ENCODE measurements at regions not wholly inside any gene's neighbourhood (a gene's known extent, or its start where the extent isn't known, plus 50 kb on each side); places are given as distances from the start of the nearest gene placed in this dataset.

DNA sequence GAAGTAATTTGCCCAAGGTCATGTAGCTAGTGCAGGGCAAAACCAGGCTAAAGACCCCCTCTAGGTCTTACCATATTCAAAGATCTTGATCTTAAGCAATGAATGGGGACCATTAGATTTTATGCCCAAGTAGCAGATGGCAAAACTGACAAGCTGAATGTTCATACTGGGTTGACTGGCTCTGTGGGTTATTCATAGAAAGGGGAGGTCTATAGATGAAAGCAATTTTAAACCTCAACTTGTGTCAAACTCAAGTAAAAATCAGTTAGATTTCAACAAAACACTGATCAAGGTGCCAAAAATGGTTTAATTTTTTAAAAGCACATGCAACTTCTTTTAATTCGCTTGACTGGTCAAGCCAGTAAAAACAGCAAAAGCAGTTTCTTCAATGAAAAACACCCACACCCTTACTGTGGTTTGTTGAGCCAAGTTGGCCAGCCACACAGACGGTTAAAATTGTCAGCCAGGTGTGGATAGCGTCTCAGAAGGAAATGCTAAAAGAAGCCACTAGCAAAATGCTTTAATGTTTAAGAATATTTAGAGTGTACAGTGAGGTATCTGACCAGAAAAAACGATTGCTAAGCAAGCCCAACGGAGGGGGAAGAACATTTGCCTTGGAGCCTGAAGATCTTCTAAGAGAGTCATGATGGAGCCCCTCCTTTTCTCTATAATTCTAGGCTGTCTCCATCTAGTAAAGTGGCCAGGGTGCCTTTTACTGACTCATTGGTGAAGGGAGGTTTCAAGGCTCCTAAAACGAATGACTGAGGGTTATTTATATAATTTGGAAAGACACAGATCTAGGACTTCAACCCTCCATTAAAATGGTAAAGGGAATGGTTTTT lies 539.6 kb upstream of the CLINT1 start:
- no peak for DNase-seq (ENCODE audit: low spot score)

DNA sequence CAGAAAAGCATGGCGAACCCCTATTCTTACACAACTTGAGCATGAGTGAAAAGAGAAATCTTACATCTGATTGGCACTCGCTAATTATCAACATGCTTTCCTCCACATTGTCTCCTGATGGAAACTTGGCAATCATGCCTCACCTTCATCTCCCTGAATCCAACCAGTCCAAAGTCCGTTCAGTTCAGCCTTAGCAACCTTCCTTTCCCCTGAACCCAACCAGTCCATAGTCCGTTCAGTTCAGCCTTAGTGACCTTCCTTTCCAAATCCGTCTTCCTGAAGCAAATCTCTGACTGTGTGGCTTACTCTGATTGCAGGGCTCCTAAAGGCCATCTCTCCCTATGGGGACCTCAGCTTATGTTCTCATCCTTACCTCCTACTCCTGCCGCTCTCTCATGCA lies 538.3 kb upstream of the CLINT1 start:
- no peak for DNase-seq (ENCODE audit: low spot score)

DNA sequence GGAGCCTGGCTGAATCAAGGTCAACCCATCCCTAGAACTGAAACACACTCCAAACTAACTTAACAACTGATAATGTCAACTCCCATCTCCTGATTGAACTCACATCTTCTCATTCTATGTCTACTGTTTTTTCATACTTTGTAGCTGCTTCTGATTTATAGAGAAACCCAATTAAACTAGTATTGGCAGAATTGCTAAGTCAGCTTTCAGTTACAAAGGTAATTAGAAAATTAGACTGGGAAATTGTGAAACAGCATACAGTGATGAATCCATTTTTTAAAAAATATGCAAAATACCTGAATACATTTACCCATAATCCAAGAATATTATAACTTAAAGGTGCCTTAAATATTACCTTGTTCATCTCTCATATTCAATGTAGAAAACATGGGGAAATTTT lies 535.2 kb upstream of the CLINT1 start:
- DNase-seq (ENCODE audit: low spot score), result no peak

DNA sequence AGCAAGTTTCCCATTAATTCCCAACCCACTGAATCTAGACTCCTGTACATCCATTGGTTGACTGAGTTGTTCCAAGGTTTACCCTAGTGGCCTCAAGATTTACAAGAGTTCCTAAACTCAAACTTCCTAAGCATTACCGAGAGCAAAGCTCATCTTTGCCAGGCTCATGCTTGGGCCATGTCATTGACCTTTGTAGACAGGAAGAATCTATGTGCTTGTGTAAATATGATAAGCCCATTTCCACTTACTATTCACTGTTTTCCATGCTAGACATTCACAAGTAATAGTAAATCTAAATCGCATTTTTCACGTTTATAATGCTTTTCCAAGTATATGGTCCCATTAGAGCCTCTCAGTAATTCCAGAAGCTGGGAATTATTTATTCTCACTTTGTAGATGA lies 534.5 kb upstream of the CLINT1 start:
- no peak for DNase-seq (ENCODE audit: low spot score)

DNA sequence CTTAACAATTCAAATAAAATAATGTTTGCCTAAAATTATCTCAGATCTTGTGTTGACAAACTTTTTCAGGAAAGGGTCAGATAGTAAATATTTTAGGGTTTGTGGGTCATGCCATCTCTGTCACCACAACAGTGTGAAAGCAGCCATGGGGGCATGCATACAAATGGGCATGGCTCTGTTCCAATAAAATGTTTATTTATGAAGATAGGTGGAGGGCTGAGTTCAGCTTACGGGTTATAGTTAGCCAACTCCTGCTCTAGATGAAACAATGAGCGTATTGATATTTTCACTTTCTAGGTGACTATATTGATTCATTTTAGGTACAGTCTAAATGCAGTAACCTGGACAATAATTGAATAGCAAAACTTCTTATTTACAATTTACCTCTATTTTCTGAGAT lies 533.8 kb upstream of the CLINT1 start:
- DNase-seq (ENCODE audit: low spot score), result no peak

DNA sequence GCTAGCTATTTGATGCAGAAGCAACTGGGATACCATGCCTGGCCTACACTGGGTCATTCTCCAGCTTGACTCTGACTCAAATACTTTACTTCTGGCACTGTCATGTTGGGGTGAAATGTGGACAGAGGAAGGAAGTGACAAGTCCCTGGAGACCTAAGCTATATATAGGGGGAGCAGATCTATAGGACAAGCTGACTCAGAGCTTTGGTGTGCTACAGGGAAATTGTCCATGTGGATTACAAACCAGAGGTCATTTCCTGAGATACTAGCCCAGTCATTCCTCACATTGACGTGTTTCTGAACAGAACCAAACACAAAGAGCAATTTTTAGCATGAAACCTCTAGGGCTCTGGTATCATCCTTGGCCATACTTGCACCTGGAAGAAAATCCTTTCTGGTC lies 531.6 kb upstream of the CLINT1 start:
- no peak for DNase-seq (ENCODE audit: low spot score)

DNA sequence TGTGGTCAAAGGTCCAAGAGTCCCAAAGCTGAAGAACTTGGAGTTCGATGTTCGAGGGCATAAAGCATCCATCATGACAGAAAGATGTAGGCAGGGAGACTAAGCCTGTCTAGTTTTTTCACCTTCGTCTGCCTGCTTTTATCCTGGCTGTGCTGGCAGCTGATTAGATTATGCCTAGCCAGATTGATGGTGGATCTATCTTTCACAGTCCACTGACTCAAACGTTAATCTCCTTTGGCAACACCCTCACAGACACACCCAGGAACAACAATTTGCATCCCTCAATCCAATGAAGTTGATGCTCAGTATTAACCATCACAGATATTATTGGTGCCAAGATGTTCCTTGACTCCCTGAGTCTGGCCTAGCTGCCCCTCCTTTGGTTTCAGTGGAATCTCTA lies 530.8 kb upstream of the CLINT1 start:
- no peak for DNase-seq (ENCODE audit: low spot score)

DNA sequence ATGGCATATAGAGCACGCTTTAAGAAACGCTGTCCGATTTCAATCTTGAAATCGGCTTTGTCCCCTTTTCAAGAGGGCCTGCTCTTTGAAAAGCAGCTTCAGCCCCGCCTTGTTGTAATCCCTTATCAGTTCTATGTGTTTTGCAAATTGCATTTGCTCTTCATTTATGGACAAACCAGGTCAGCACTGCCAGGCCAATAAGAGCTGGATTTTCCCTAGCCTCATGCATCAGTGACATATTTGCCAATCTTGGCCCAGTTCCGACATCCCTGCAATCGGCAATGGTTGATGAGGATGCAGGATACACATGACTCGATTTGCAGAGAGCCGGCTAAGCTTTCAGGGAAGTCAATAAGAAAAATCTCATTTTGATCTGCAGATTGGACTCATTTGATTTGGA lies 529.1 kb upstream of the CLINT1 start:
- no peak for DNase-seq (ENCODE audit: low spot score)

DNA sequence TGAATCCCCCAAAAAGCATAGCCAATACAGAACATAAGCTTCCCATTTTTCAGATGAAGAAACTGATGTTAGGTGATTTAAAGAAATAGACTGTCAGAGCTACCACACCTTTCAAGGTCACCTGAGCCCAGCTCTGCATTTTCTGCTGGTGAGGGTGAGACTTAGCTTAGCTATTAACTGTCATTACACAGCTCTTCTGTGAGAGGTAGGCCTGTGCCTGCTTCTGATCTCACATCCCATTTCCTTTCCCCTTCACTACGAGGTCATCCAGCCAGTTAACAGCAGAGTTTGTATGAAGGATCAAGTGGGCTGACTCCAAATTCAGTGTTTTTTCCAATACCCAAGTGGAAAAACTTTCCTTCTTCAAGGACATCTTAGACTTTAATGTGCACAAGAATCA lies 528.6 kb upstream of the CLINT1 start:
- no peak for DNase-seq (ENCODE audit: low spot score)

DNA sequence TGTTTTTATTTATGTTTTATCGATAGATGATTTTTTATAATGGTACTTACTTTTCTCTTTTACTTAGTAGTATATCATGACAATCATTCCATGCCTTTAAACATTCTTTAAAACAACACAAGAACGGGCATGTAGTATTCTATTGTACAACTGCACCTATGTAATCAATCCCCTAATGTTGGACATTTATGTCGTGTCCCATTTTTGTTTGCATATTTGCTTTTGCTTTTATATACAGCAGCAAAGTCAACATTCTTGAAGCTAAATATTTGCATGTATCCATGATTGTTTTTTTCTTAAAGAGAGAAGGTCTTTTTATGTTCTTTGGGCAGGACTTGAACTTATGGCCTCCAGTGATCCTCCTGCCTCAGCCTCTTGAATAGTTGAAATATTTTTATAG lies 527.0 kb upstream of the CLINT1 start:
- no peak for DNase-seq (ENCODE audit: low spot score)

DNA sequence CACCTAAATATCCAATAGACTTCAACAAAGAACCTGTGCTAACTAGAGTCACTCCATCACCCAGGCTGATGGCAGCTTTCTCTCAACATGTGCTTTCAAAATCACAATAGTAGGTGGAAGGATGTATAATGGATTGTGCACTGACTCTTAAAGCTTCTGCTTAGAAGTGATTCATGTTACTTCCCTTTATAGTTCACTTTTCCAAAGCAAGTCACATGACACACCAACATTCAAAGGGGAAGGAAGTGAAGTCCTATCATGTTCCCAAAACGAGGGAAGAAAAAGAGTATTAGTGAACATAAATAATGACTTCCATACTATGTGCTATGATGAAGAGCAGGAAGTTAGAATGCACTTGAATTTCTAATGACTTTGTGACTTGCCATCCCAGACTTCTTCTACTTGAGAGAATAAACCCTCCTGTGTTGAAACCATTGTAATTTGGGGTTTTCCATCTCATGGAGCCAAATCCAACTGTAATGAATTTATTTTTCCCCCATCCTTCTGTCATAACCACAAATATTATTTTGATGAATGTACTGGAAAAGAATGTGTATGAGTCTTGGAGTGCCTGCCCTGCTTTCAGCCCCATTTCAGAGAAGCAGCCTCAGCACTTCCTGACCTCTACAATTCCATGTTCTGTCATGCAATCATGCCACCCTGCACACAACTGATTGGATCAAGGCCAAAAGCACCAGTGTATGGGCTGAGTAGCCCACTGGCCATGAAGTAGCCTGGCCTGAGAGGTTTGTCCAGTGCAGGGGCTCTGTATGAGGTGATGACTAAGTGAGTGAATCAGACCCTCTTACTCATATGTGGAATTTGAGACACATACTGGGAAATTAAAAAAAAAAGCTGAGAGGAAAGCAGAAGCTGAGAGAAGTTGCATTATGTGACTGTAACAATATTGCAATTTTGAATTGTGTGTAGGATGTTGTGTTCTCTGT lies 525.9 kb upstream of the CLINT1 start:
- no peak for DNase-seq (ENCODE audit: low spot score)

DNA sequence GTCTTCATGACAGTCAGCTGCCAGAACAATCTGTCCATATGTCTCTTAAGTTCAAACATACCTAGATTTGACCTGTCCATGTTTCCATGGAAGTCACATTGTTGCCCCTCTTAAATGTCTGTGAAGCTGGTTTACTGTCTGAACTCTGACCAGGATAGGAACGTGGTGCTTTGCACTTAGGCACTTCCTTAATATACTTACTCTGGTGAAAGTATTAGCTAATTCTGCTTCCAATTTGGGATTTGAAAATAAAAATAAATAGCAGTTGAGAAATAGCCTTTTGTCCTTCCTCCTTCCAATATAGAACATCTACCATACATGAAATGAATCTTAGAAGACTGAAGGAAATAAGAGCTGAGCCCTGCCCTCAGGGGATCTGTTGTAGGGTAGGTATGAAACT lies 524.5 kb upstream of the CLINT1 start:
- no peak for DNase-seq (ENCODE audit: low spot score)

DNA sequence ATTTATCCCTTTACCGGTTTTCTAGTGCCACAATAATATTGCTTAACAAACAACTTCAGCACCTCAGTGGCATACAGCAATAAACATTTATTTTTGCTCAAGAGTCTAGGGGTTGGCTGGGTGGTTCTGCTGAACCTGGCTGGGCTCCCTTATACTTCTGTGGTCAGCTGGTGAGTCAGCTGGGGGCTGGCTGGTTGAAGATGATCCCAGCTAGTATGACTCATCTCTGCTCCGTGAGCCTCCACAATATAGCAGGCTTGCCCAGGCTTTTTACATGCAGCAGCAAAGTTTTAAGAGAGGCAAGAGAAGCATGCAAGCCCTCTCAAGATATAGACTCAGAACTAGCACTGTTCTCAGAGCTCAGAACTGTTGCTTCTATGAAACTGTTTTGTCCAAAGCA lies 523.5 kb upstream of the CLINT1 start:
- no peak for DNase-seq (ENCODE audit: low spot score)

DNA sequence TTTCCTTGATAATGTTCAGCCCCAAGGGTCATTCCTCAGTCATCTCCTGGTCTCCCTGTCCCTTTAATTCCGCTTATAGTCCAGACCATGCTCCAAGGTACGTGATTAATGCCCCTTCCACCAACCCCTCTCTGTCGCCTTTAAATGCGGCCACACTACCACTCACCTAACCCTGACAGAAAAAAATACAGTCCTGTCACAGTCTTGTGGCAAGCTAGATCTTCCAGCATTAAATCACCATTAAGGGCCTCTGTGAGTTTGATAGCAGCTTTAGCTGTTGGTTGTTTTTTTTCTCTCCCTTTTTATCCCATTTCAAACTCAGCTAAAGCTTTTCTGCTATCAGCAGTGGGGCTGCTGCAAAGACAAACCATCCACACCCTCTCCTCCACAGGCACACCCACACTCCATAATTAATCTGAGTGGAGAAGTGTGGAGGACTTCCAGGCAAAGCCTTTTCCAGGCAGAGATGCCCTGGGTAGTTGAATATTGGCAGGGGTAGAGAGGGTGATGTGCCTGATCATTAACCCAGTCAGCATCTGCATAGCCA lies 522.7 kb upstream of the CLINT1 start:
- DNase-seq (ENCODE audit: low spot score), result no peak

DNA sequence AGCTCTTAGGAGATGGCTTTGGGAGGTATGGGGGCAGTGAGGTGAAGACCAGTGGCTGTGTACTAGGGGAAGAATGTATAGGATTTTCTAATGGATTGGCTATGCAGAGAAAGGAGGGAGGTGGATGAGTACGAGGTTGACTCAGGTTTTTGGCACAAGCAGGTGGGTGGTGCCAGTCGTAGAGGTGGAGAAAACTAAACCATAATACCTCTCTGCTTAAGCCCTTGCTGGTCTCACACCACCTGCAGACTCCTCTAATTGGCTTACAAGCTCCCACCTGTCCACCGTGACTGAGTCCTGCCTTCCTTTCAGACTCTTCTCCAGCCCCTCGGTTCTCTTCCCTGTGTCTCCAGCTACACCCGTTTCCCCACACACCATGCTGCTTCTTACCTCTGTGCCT lies 521.7 kb upstream of the CLINT1 start:
- no peak for DNase-seq (ENCODE audit: low spot score)

DNA sequence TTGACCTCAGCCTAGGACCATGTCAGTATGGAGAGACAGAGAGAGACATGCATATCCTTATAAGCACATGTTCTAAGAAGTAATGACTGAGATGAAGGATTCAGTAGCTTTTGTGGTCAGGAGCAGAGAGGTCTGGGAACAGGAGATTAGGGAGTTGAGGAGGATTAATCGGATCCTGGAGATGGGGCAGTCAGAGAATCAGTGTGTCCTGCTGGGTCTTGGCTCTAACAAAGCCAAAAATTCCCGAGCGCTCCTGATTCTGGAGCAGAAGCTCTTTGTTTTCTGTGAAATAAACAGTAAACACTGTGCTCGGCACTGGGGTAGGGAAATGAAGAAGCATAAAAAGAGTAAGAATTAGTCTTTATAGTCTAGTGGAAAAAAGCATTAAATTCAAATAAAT lies 520.0 kb upstream of the CLINT1 start:
- no peak for DNase-seq (ENCODE audit: low spot score)

DNA sequence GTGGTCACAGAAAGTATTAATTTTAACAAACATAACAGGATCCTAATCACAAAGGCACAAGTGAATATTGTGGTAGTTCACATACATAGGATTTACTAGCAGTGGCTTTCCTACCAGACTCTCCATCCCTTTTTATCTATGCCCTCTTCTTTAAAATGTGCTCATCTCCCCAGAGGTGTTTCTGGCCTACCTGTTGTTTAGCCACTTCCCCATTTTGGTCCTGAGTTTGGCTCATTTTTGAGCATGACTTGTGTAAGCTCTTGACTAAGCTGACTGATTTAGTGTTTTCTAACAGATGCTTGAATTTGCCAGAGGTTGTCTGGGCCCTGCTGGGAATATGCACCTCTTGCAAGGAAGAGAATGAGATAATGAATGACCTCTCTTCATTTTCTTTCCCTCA lies 517.7 kb upstream of the CLINT1 start:
- DNase-seq (ENCODE audit: low spot score), result no peak

DNA sequence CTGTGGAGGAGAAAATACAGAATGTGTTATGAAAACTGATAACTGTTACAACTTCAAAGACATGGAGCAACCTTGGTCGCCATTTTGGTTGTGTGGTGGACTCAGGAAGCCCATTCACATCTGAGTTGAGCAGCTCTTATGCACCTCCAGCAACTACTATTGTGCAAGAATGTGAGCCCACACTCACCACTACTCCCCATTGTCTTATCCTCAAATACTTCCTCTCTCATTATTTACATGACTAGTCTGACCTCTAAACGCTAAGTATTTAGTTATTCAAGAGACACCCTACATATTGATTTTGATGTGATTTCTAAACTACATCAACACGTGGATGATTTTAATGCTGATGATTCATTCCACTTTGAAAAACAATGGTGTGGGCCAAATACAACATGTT lies 516.6 kb upstream of the CLINT1 start:
- no peak for DNase-seq (ENCODE audit: low spot score)

DNA sequence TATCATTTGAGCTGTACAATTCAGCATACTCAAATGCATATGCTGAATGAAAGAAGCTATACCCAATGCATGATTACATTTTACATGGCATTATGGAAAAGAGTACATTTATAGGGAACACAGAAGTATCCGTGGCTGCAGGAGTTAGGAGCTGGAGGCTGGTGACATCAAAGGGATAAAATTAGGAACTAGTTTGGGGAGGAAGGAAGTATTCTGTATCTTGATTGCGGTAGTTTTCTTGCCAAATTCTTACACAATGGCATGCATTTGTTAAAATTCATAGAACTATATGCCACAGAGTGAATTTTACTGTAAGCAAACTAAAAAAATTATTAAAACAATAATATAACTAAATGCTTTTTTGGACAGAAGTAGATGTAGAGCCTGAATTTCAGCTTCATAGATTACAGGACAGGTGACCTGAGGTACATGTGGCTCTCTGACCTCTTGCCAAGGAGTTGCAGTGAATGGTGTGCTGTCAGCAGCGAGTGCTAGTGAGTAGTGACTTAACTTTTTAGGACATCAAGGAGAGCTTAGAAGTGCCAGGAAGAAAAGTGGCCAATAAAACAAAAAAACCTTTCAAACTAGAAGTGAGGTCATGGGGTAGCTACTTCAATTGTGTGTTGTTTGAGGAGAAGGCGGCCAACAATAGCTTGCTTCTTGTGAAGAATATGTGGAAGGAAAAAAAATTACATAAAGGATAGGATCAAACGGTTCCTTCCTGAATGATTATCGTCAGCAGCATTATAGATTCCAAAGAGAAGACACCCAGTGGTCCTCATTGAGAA lies 514.9 kb upstream of the CLINT1 start:
- DNase-seq (ENCODE audit: low spot score), result no peak

DNA sequence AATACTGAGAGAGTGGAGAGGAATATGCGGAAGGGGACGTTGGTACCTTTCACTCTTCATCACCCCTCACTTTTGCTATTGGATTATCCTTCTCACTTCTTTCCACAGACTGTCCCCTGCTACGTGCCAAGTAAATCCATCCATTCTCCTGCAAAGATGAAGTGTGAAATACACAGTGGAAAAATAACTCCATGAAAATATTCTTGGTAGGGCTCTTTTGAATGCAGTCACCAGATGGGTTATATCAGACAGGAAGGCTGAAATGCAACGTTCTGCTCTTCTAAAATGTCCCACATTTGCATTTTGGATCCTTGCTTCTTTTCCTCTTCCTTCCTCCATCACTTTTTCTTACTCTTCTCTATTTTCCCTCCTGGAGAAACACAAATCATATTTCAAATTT lies 510.3 kb upstream of the CLINT1 start:
- DNase-seq (ENCODE audit: low spot score), result no peak

DNA sequence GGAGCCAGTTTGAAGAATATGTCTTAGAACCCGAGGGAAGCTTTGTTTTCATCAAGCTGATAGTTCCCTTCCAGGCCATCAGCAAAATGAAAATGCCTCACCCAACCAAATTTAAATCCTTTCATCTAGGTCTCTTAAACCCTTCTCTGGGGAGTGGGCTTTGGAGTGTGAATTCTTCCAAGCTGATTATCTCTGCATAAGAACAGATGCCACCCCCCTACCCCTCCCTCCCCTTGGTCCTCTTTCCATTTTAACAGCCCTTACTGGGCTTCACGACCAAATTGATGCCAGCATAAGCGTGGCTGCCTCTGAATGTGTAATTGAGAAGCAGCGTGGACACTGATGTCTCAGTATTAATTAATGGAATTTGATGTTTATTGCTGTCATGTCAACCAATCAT lies 509.7 kb upstream of the CLINT1 start:
- DNase-seq (ENCODE audit: low spot score), result no peak

DNA sequence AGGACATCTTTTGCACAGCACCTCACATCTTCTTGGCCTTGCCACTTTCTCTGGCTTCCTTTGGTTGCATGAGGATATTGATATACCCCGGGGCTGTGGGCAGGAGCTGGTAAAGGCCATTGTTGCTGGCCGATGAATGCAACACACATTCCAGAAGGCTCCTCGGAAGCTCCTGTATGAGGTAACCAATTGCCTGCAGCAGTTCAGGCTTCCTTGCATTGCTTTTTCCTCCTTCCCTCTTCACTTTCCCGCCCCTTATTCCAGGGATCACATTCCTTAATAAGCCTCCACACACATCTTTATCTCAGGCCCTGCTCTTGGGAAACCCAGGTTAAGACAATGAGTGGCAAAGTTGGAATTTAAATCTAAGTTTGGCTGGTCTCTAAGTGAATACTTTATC lies 505.4 kb upstream of the CLINT1 start:
- no peak for DNase-seq (ENCODE audit: low spot score)
